ENCODE measurements at regions not wholly inside any gene's neighbourhood (a gene's known extent, or its start where the extent isn't known, plus 50 kb on each side); places are given as distances from the start of the nearest gene placed in this dataset.
"Not testable (repeated sequence)": the region's sequence is repeated elsewhere in the genome, so short reads cannot be mapped to it uniquely, and the experiment has no call there.

DNA sequence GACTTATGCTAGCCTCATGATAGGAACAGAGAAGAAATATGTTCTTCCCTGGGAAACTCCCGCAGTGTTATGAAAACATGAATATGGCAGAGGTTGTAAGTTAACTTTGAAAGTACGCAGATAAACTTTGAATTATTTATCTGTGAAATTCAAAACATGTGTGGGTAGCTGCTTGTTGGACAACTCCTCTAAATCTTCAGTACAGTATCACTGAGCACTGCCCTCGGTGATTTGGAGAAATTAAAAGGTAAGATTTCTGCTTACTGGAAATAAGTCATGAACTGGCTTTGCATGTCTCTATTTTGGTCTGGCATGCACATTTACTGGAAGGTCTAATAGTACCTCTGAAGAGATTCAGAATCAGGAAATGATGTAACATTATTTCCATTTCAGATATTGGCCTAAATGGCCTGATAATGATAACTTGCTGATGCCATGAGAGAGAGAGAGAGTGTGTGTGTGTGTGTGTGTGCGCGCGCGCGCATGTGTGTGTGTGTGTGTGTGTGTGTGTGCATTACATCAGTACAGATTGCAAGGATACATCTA, 1441.9 kb upstream of the FLRT2 start:
- no peak for TF ChIP-seq POLR2A (IDR thresholded peaks at IDR 0.05)
- no peak for TF ChIP-seq CTCF (IDR thresholded peaks at IDR 0.05)
- no peak for DNase-seq (ENCODE audit: low spot score in 2 of 2)
- WGBS, 2 donors = 67 to 76% methylated on average over 8 of the region's 8 CpGs
- intact Hi-C loops (cut with DNase I; ENCODE audit: low total_unique reads) = no loop called here
- no peak overlapping the region for H3K4me3 ChIP-seq (ENCODE audit: low read depth, poor library complexity, severe bottlenecking)

- TF ChIP-seq POLR2A (IDR thresholded peaks at IDR 0.05) (no peak), CTCF (IDR thresholded peaks at IDR 0.05) (no peak)
- H3K4me3 ChIP-seq (ENCODE audit: low read depth, poor library complexity, severe bottlenecking) = no peak overlapping the region
- intact Hi-C loops (cut with DNase I; ENCODE audit: low total_unique reads) = no loop called here
- 43 to 76% methylated on average over 6 of the region's 6 CpGs for WGBS, 2 donors
- DNase-seq (ENCODE audit: low spot score in 2 of 2) = no peak
Measured at GRCh38 chr14:84090837-84091236, 1439.1 kb upstream of the FLRT2 start.

- intact Hi-C loops (cut with DNase I; ENCODE audit: low total_unique reads) = no loop called here
- TF ChIP-seq CTCF (IDR thresholded peaks at IDR 0.05) = no peak
- TF ChIP-seq POLR2A (IDR thresholded peaks at IDR 0.05) = no peak
- WGBS, 2 donors = 19 to 20% methylated on average over 1 of the region's 1 CpG
- no peak for DNase-seq (ENCODE audit: low spot score in 2 of 2)
- no peak overlapping the region for H3K4me3 ChIP-seq (ENCODE audit: low read depth, poor library complexity, severe bottlenecking)
Measured at GRCh38 chr14:84095681-84096080, 1434.3 kb upstream of the FLRT2 start.

DNA sequence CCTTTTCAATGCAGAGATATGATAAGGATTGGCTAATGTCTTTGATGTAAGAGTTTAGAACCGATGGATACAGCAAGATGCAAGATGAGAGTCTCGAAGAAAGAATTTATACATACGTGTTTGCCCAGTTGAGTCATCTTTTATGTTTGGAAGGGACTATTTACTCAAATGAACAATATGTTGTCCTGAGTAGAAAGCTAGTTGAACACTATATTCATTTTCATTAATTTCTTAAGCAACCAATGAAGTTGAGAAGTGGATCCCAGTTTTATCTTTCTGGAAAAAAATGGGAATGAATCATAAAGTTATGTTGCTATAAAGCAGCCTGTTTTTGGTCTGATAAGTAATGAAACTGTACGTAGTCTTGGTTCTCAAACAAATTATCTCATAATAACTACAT, 1431.7 kb upstream of the FLRT2 start:
- no peak for TF ChIP-seq CTCF (IDR thresholded peaks at IDR 0.05)
- no peak overlapping the region for H3K4me3 ChIP-seq (ENCODE audit: low read depth, poor library complexity, severe bottlenecking)
- 92 to 94% methylated on average over 4 of the region's 4 CpGs for WGBS, 2 donors
- intact Hi-C loops (cut with DNase I; ENCODE audit: low total_unique reads) = no loop called here
- no peak for DNase-seq (ENCODE audit: low spot score in 2 of 2)

GRCh38 chr14:84099560-84099959, 1430.4 kb upstream of the FLRT2 start:
- DNase-seq (ENCODE audit: low spot score in 2 of 2); intact Hi-C loops (cut with DNase I; ENCODE audit: low total_unique reads); H3K4me3 ChIP-seq (ENCODE audit: low read depth, poor library complexity, severe bottlenecking): not testable (repeated sequence)
- 97% methylated on average over 6 to 16 of the region's 27 CpGs for WGBS, 2 donors

- TF ChIP-seq CTCF (IDR thresholded peaks at IDR 0.05) (no peak), POLR2A (IDR thresholded peaks at IDR 0.05) (no peak)
- DNase-seq (ENCODE audit: low spot score in 2 of 2) = no peak
- intact Hi-C loops (cut with DNase I; ENCODE audit: low total_unique reads) = no loop called here
- no peak overlapping the region for H3K4me3 ChIP-seq (ENCODE audit: low read depth, poor library complexity, severe bottlenecking)
Measured at GRCh38 chr14:84107835-84108343, 1422.1 kb upstream of the FLRT2 start.
